Astrocyte (in vitro differentiated cells and primary cell): ENCODE measurements at regions not wholly inside any gene's neighbourhood (a gene's known extent, or its start where the extent isn't known, plus 50 kb on each side); places are given as distances from the start of the nearest gene placed in this dataset.

Source experiments
- CTCF ChIP-seq: IDR thresholded peaks from 2 replicates; pipeline ENCODE4 v1.5.1; 2011; ENCODE audit warnings: low read depth, mild to moderate bottlenecking, inconsistent platforms, low read length, moderate library complexity; ENCODE audit not compliant: insufficient read depth
- EZH2 ChIP-seq: IDR thresholded peaks from 2 replicates; pipeline ENCODE4 v1.6.1; 2012; ENCODE audit warnings: mild to moderate bottlenecking, low read length, inconsistent platforms; ENCODE audit not compliant: insufficient read depth

- TF ChIP-seq CTCF (no peak), EZH2 (no peak)
Observed at GRCh38 chr13:74839656-74840055, 642.3 kb downstream of the TBC1D4 start.
